ENCODE measurements at regions not wholly inside any gene's neighbourhood (a gene's known extent, or its start where the extent isn't known, plus 50 kb on each side); places are given as distances from the start of the nearest gene placed in this dataset.

DNA sequence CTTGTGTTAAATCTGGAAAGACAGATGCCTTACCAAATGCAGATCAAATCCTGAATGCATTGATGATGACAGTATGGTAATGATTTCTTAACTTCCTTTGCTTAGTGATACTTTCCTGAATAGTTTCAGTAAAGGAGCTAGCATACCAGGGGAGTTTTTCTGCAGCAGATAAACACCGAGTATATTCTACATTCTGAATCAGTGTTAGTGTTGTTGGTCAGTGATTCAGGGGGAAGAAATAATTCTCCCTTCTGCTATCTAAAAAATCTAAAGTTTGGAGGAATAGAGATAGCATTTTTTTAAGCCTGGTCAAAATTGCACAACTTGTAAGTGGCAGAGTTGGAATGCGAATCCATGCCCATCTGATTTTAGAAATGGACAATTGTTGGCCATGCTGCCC, 512.2 kb upstream of the MARCKS start:
- H3K9ac ChIP-seq (ENCODE audit: low read length), result no peak overlapping the region
- no peak for DNase-seq
- H3K79me2 ChIP-seq (ENCODE audit: low read length), result no peaks in the 10 kb centered on the region
- TF ChIP-seq CTCF (IDR thresholded peaks at IDR 0.05; ENCODE audit: low read length) (no peak), EZH2 (optimal IDR thresholded peaks at IDR 0.05; ENCODE audit: low read depth, low read length) (no peak), EZH2phosphoT487 (IDR thresholded peaks at IDR 0.05; ENCODE audit: low read length) (no peak)
- no peaks in the 10 kb centered on the region for H3F3A ChIP-seq (ENCODE audit: insufficient read depth, low read length)
- no peak overlapping the region for H3K27ac ChIP-seq (ENCODE audit: low read length)
- H3K9me2 ChIP-seq (replicated peaks; ENCODE audit: insufficient read depth, low read length), result no peaks in the 10 kb centered on the region
- H3K4me2 ChIP-seq (ENCODE audit: low read depth, low read length), result no peak overlapping the region
- H3K27me3 ChIP-seq (replicated peaks; ENCODE audit: insufficient read depth, low read length), result no peaks in the 10 kb centered on the region
- H3K36me3 ChIP-seq (replicated peaks; ENCODE audit: insufficient read depth, low read length), result no peaks in the 10 kb centered on the region
- no peak overlapping the region for H3K4me3 ChIP-seq (ENCODE audit: low read length)
- no peaks in the 10 kb centered on the region for H3K9me3 ChIP-seq (replicated peaks; ENCODE audit: insufficient read depth, low read length)
- no peaks in the 10 kb centered on the region for H3K4me1 ChIP-seq (ENCODE audit: low read length)
- no peak overlapping the region for H2AFZ ChIP-seq (ENCODE audit: low read length)
- H4K20me1 ChIP-seq (ENCODE audit: insufficient read depth, low read length), result no peaks in the 10 kb centered on the region

- TF ChIP-seq CTCF (IDR thresholded peaks at IDR 0.05; ENCODE audit: low read length), result no peak
- TF ChIP-seq EZH2 (optimal IDR thresholded peaks at IDR 0.05; ENCODE audit: low read depth, low read length), result no peak
- no peak for TF ChIP-seq EZH2phosphoT487 (IDR thresholded peaks at IDR 0.05; ENCODE audit: low read length)
- no peak overlapping the region for H3K4me2 ChIP-seq (ENCODE audit: low read depth, low read length)
- H2AFZ ChIP-seq (ENCODE audit: low read length), result no peak overlapping the region
- no peak for DNase-seq
- no peaks in the 10 kb centered on the region for H3K79me2 ChIP-seq (ENCODE audit: low read length)
- no peaks in the 10 kb centered on the region for H3K27me3 ChIP-seq (replicated peaks; ENCODE audit: insufficient read depth, low read length)
- no peaks in the 10 kb centered on the region for H3K36me3 ChIP-seq (replicated peaks; ENCODE audit: insufficient read depth, low read length)
- no peaks in the 10 kb centered on the region for H3K9me2 ChIP-seq (replicated peaks; ENCODE audit: insufficient read depth, low read length)
- H3K27ac ChIP-seq (ENCODE audit: low read length), result no peak overlapping the region
- no peak overlapping the region for H3K9ac ChIP-seq (ENCODE audit: low read length)
- H3K9me3 ChIP-seq (replicated peaks; ENCODE audit: insufficient read depth, low read length), result no peaks in the 10 kb centered on the region
- H4K20me1 ChIP-seq (ENCODE audit: insufficient read depth, low read length), result no peaks in the 10 kb centered on the region
- no peaks in the 10 kb centered on the region for H3K4me1 ChIP-seq (ENCODE audit: low read length)
- H3F3A ChIP-seq (ENCODE audit: insufficient read depth, low read length), result no peaks in the 10 kb centered on the region
- H3K4me3 ChIP-seq (ENCODE audit: low read length), result no peak overlapping the region
Observed at GRCh38 chr6:113347436-113347835, 509.7 kb upstream of the MARCKS start.

GRCh38 chr6:113350461-113350860, 506.7 kb upstream of the MARCKS start:
- Histone ChIP-seq H3K4me3 (ENCODE audit: low read length) (no peak overlapping the region), H3K4me2 (ENCODE audit: low read depth, low read length) (no peak overlapping the region), H4K20me1 (ENCODE audit: insufficient read depth, low read length) (no peaks in the 10 kb centered on the region), H3K4me1 (ENCODE audit: low read length) (no peaks in the 10 kb centered on the region), H3F3A (ENCODE audit: insufficient read depth, low read length) (no peaks in the 10 kb centered on the region), H3K9me3 (replicated peaks; ENCODE audit: insufficient read depth, low read length) (no peaks in the 10 kb centered on the region), H3K9me2 (replicated peaks; ENCODE audit: insufficient read depth, low read length) (no peaks in the 10 kb centered on the region), H2AFZ (ENCODE audit: low read length) (no peak overlapping the region), H3K27ac (ENCODE audit: low read length) (no peak overlapping the region), H3K36me3 (replicated peaks; ENCODE audit: insufficient read depth, low read length) (no peaks in the 10 kb centered on the region), H3K9ac (ENCODE audit: low read length) (no peak overlapping the region), H3K79me2 (ENCODE audit: low read length) (no peaks in the 10 kb centered on the region), H3K27me3 (replicated peaks; ENCODE audit: insufficient read depth, low read length) (no peaks in the 10 kb centered on the region)
- no peak for DNase-seq
- TF ChIP-seq CTCF (IDR thresholded peaks at IDR 0.05; ENCODE audit: low read length), result no peak
- TF ChIP-seq EZH2 (optimal IDR thresholded peaks at IDR 0.05; ENCODE audit: low read depth, low read length), result no peak
- no peak for TF ChIP-seq EZH2phosphoT487 (IDR thresholded peaks at IDR 0.05; ENCODE audit: low read length)

All from MM.1S (cell line).